ENCODE measurements at regions not wholly inside any gene's neighbourhood (a gene's known extent, or its start where the extent isn't known, plus 50 kb on each side); places are given as distances from the start of the nearest gene placed in this dataset.
A peak's percentile ranks its signal among the peaks of the same experiment; 100 is the strongest.
"Not testable (repeated sequence)": the region's sequence is repeated elsewhere in the genome, so short reads cannot be mapped to it uniquely, and the experiment has no call there.

- DNase-seq = not testable (repeated sequence)
Observed at GRCh38 chr3:48101301-48101650, 85.1 kb upstream of the MAP4 start.

- DNase-seq = no peak
Observed at GRCh38 chr3:48092270-48092669, 76.1 kb upstream of the MAP4 start.

- no peak for DNase-seq
Observed at GRCh38 chr3:48090166-48090939, 74.1 kb upstream of the MAP4 start.

GRCh38 chr3:48088749-48089466 lies 72.7 kb upstream of the MAP4 start:
- DNase-seq = peak; percentile 97

GRCh38 chr3:48088056-48088748 lies 72.0 kb upstream of the MAP4 start:
- DNase-seq = peak; percentile 13

- DNase-seq = no peak
Observed at GRCh38 chr3:48086705-48087104, 70.5 kb upstream of the MAP4 start.

- DNase-seq = no peak
Observed at GRCh38 chr3:48084929-48085328, 68.7 kb upstream of the MAP4 start.

GRCh38 chr3:48084170-48084569 lies 68.0 kb upstream of the MAP4 start:
- no peak for DNase-seq

GRCh38 chr3:48082580-48083184 lies 66.5 kb upstream of the MAP4 start:
- DNase-seq = no peak

- DNase-seq = no peak
Observed at GRCh38 chr3:48077815-48078214, 61.6 kb upstream of the MAP4 start.

- DNase-seq = no peak
Observed at GRCh38 chr3:48070030-48070429, 53.8 kb upstream of the MAP4 start.

GRCh38 chr3:48069339-48069738 lies 53.1 kb upstream of the MAP4 start:
- DNase-seq = no peak

- DNase-seq = no peak
Observed at GRCh38 chr3:48068886-48069285, 52.7 kb upstream of the MAP4 start.

- not testable (repeated sequence) for DNase-seq
Observed at GRCh38 chr3:48068320-48068719, 52.1 kb upstream of the MAP4 start.

GRCh38 chr3:48067271-48067670 lies 51.1 kb upstream of the MAP4 start:
- no peak for DNase-seq
